Osteoblast (primary cell): ENCODE measurements at regions not wholly inside any gene's neighbourhood (a gene's known extent, or its start where the extent isn't known, plus 50 kb on each side); places are given as distances from the start of the nearest gene placed in this dataset.

Source experiments
- DNase-seq: peaks from one replicate; pipeline ENCODE4 v3.0.0; 2011; ENCODE audit warnings: low spot score, mixed read lengths; ENCODE audit not compliant: insufficient read length; ENCODE audit errors: missing footprints
- H2AFZ ChIP-seq: 2 replicates; pipeline ENCODE4 v1.6.0; 2011; ENCODE audit warnings: mild to moderate bottlenecking, low read length
- H3K27ac ChIP-seq: 2 replicates; pipeline ENCODE4 v1.5.1; 2011; ENCODE audit warnings: mild to moderate bottlenecking, low read depth, low read length, moderate library complexity
- H3K27me3 ChIP-seq: 2 replicates; pipeline ENCODE4 v1.6.0; 2012; ENCODE audit warnings: mild to moderate bottlenecking, control low read depth, inconsistent platforms, low read length, moderate library complexity; ENCODE audit not compliant: insufficient read depth
- H3K36me3 ChIP-seq: 2 replicates; pipeline ENCODE4 v1.5.1; 2011; ENCODE audit warnings: mild to moderate bottlenecking, low read length, control low read depth, moderate library complexity; ENCODE audit not compliant: insufficient read depth
- H3K4me1 ChIP-seq: 2 replicates; pipeline ENCODE4 v1.5.1; 2011; ENCODE audit warnings: mild to moderate bottlenecking, low read length, control low read depth, moderate library complexity; ENCODE audit not compliant: insufficient read depth
- H3K4me2 ChIP-seq: 2 replicates; pipeline ENCODE4 v1.6.0; 2011; ENCODE audit warnings: mild to moderate bottlenecking, low read length; ENCODE audit not compliant: insufficient read depth
- H3K4me3 ChIP-seq: fragments of 200-600 bp; sonication (generic); 3 replicates; pipeline ENCODE4 v1.5.1; 2012; ENCODE audit warnings: mild to moderate bottlenecking, low read length, inconsistent platforms; ENCODE audit not compliant: insufficient read depth
- H3K79me2 ChIP-seq: 2 replicates; pipeline ENCODE4 v1.6.0; 2012; ENCODE audit warnings: mild to moderate bottlenecking, low read length, control low read depth, inconsistent platforms; ENCODE audit not compliant: insufficient read depth
- H3K9me3 ChIP-seq: 2 replicates; pipeline ENCODE4 v1.5.1; 2011; ENCODE audit warnings: low read depth, low read length, control low read depth
- H4K20me1 ChIP-seq: 2 replicates; pipeline ENCODE4 v1.6.0; 2012; ENCODE audit warnings: mild to moderate bottlenecking, low read length, control low read depth; ENCODE audit not compliant: insufficient read depth
- CTCF ChIP-seq: IDR thresholded peaks from 2 replicates; pipeline ENCODE4 v1.5.1; 2011; ENCODE audit warnings: mild to moderate bottlenecking, low read depth, low read length, moderate library complexity; ENCODE audit errors: extremely low read depth

- Histone ChIP-seq H3K79me2 (no peaks in the 10 kb centered on the region), H3K4me2 (no peak overlapping the region), H3K27me3 (no peaks in the 10 kb centered on the region), H2AFZ (no peak overlapping the region), H3K9me3 (peaks cover 4% of the 10 kb centered on the region), H3K4me3 (no peak overlapping the region), H3K4me1 (no peaks in the 10 kb centered on the region), H4K20me1 (no peaks in the 10 kb centered on the region), H3K27ac (no peak overlapping the region), H3K36me3 (no peaks in the 10 kb centered on the region)
- TF ChIP-seq CTCF: no peak
- DNase-seq: no peak
These were observed 684.9 kb upstream of the KIF2B start for GRCh38 chr17:53137869-53138268.

- no peak overlapping the region for H3K27ac ChIP-seq
- peaks cover 4% of the 10 kb centered on the region for H3K9me3 ChIP-seq
- H4K20me1 ChIP-seq: no peaks in the 10 kb centered on the region
- H3K79me2 ChIP-seq: no peaks in the 10 kb centered on the region
- H2AFZ ChIP-seq: no peak overlapping the region
- no peak overlapping the region for H3K4me3 ChIP-seq
- TF ChIP-seq CTCF: no peak
- DNase-seq: no peak
- no peak overlapping the region for H3K4me2 ChIP-seq
- no peaks in the 10 kb centered on the region for H3K27me3 ChIP-seq
- no peaks in the 10 kb centered on the region for H3K4me1 ChIP-seq
- H3K36me3 ChIP-seq: no peaks in the 10 kb centered on the region
These were observed 686.8 kb upstream of the KIF2B start for GRCh38 chr17:53135969-53136368.

GRCh38 chr17:53134548-53134947 is 688.2 kb upstream of the KIF2B start:
- Histone ChIP-seq H3K4me2 (no peak overlapping the region), H4K20me1 (no peaks in the 10 kb centered on the region), H3K9me3 (peaks cover 4% of the 10 kb centered on the region), H2AFZ (no peak overlapping the region), H3K36me3 (no peaks in the 10 kb centered on the region), H3K79me2 (no peaks in the 10 kb centered on the region), H3K4me3 (no peak overlapping the region), H3K27ac (no peak overlapping the region), H3K4me1 (no peaks in the 10 kb centered on the region), H3K27me3 (no peaks in the 10 kb centered on the region)
- no peak for DNase-seq
- TF ChIP-seq CTCF: no peak

GRCh38 chr17:53133876-53134275 is 688.9 kb upstream of the KIF2B start:
- Histone ChIP-seq H3K27ac (no peak overlapping the region), H3K36me3 (no peaks in the 10 kb centered on the region), H3K9me3 (peaks cover 4% of the 10 kb centered on the region), H3K4me2 (no peak overlapping the region), H3K4me3 (no peak overlapping the region), H3K4me1 (no peaks in the 10 kb centered on the region), H3K27me3 (no peaks in the 10 kb centered on the region), H4K20me1 (no peaks in the 10 kb centered on the region), H3K79me2 (no peaks in the 10 kb centered on the region), H2AFZ (no peak overlapping the region)
- TF ChIP-seq CTCF: no peak
- no peak for DNase-seq
